SK-N-SH treated with all-trans-retinoic acid at 6 μM for 48 hours (cell line): ENCODE measurements at regions not wholly inside any gene's neighbourhood (a gene's known extent, or its start where the extent isn't known, plus 50 kb on each side); places are given as distances from the start of the nearest gene placed in this dataset.

Experiments
- ATAC-seq: fragments of 200-7000 bp; cut with Tn5 transposase; 3 replicates; pipeline ENCODE4 v1.9.1; 2020; ENCODE audit warnings: mild to moderate bottlenecking, moderate library complexity
- BACH2 ChIP-seq: fragments of 250-450 bp; sonication (Bioruptor Pico); IDR thresholded peaks from 2 replicates; pipeline ENCODE4 v1.9.0; 2021; ENCODE audit warnings: mild to moderate bottlenecking, borderline replicate concordance
- CREB5 ChIP-seq: fragments of 250-450 bp; sonication (Bioruptor Pico); IDR thresholded peaks from 2 replicates; pipeline ENCODE4 v1.5.1; 2020; ENCODE audit warnings: low read depth, mild to moderate bottlenecking, moderate library complexity
- CSDC2 ChIP-seq: fragments of 250-450 bp; sonication (Bioruptor Pico); IDR thresholded peaks from 2 replicates; pipeline ENCODE4 v1.5.0; 2020; ENCODE audit warnings: mild to moderate bottlenecking, moderate library complexity
- ESRRG ChIP-seq: fragments of 250-450 bp; sonication (Bioruptor Pico); IDR thresholded peaks from 2 replicates; pipeline ENCODE4 v1.6.1; 2021; ENCODE audit warnings: mild to moderate bottlenecking
- GLIS3 ChIP-seq: fragments of 250-450 bp; sonication (Bioruptor Pico); IDR thresholded peaks from 2 replicates; pipeline ENCODE4 v1.5.0; 2020; ENCODE audit warnings: mild to moderate bottlenecking, moderate library complexity
- OSR1 ChIP-seq: fragments of 250-450 bp; sonication (Bioruptor Pico); IDR thresholded peaks from 2 replicates; pipeline ENCODE4 v1.8.0; 2022; ENCODE audit warnings: moderate library complexity, mild to moderate bottlenecking, inconsistent platforms
- PATZ1 ChIP-seq: fragments of 250-450 bp; sonication (Bioruptor Pico); IDR thresholded peaks from 2 replicates; pipeline ENCODE4 v1.8.0; 2020; ENCODE audit warnings: mild to moderate bottlenecking, moderate library complexity, borderline replicate concordance
- RARB ChIP-seq: fragments of 250-450 bp; sonication (Bioruptor Pico); IDR thresholded peaks from 2 replicates; pipeline ENCODE4 v1.8.0; 2021; ENCODE audit warnings: mild to moderate bottlenecking, moderate library complexity
- TCF4 ChIP-seq: fragments of 250-450 bp; sonication (Bioruptor Pico); IDR thresholded peaks from 2 replicates; pipeline ENCODE4 v1.8.0; 2021; ENCODE audit warnings: mild to moderate bottlenecking, moderate library complexity, borderline replicate concordance
- TOX ChIP-seq: fragments of 250-450 bp; sonication (Bioruptor Pico); IDR thresholded peaks from 2 replicates; pipeline ENCODE4 v1.8.0; 2021; ENCODE audit warnings: mild to moderate bottlenecking, moderate library complexity, borderline replicate concordance
- ZC3H10 ChIP-seq: fragments of 250-450 bp; sonication (Bioruptor Pico); IDR thresholded peaks from 2 replicates; pipeline ENCODE4 v1.5.1; 2021; ENCODE audit warnings: mild to moderate bottlenecking, moderate library complexity
- ZFP3 ChIP-seq: fragments of 250-450 bp; sonication (Bioruptor Pico); IDR thresholded peaks from 2 replicates; pipeline ENCODE4 v1.5.0; 2020; ENCODE audit warnings: mild to moderate bottlenecking, moderate library complexity
- ZNF565 ChIP-seq: fragments of 450-650 bp; formaldehyde crosslinking; conservative IDR thresholded peaks from 2 replicates; pipeline ENCODE4 v1.5.0; 2020; ENCODE audit warnings: low read depth, mild to moderate bottlenecking, moderate library complexity
- ZNF70 ChIP-seq: fragments of 450-650 bp; formaldehyde crosslinking; IDR thresholded peaks from 2 replicates; pipeline ENCODE4 v1.5.0; 2020; ENCODE audit warnings: mild to moderate bottlenecking, moderate library complexity
- ZNF8 ChIP-seq: fragments of 450-650 bp; formaldehyde crosslinking; IDR thresholded peaks from 2 replicates; pipeline ENCODE4 v1.5.0; 2020; ENCODE audit warnings: mild to moderate bottlenecking, moderate library complexity
- TF ChIP-seq, protein P1 (sequence below): fragments of 250-450 bp; sonication (Bioruptor Pico); IDR thresholded peaks from 2 replicates; pipeline ENCODE4 v1.5.1; 2021; ENCODE audit warnings: mild to moderate bottlenecking, moderate library complexity
- TF ChIP-seq, protein P2 (sequence below): fragments of 250-450 bp; sonication (Bioruptor Pico); IDR thresholded peaks from 2 replicates; pipeline ENCODE4 v1.8.0; 2021; ENCODE audit warnings: low read depth, mild to moderate bottlenecking, moderate library complexity, borderline replicate concordance
- TF ChIP-seq, protein P3 (sequence below): fragments of 250-450 bp; sonication (Bioruptor Pico); IDR thresholded peaks from 2 replicates; pipeline ENCODE4 v1.5.0; 2020; ENCODE audit warnings: mild to moderate bottlenecking, moderate library complexity

GRCh38 chr2:121049950-121050585 is 234.9 kb downstream of the TFCP2L1 start:
- TF ChIP-seq OSR1 (CRISPR knock-in tag) (no peak), CREB5 (no peak), ZNF565 (CRISPR knock-in tag) (no peak), PATZ1 (CRISPR knock-in tag) (no peak), TCF4 (CRISPR knock-in tag) (no peak), GLIS3 (CRISPR knock-in tag) (no peak)
- TF ChIP-seq, protein P1, sequence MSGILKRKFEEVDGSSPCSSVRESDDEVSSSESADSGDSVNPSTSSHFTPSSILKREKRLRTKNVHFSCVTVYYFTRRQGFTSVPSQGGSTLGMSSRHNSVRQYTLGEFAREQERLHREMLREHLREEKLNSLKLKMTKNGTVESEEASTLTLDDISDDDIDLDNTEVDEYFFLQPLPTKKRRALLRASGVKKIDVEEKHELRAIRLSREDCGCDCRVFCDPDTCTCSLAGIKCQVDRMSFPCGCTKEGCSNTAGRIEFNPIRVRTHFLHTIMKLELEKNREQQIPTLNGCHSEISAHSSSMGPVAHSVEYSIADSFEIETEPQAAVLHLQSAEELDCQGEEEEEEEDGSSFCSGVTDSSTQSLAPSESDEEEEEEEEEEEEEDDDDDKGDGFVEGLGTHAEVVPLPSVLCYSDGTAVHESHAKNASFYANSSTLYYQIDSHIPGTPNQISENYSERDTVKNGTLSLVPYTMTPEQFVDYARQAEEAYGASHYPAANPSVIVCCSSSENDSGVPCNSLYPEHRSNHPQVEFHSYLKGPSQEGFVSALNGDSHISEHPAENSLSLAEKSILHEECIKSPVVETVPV (CRISPR knock-in tag) = no peak
- ATAC-seq = no peak

- ATAC-seq = no peak
- no peak for TF ChIP-seq BACH2 (CRISPR knock-in tag)
- TF ChIP-seq CSDC2 (CRISPR knock-in tag) = no peak
- no peak for TF ChIP-seq OSR1 (CRISPR knock-in tag)
- no peak for TF ChIP-seq TOX (CRISPR knock-in tag)
- TF ChIP-seq, protein P2, sequence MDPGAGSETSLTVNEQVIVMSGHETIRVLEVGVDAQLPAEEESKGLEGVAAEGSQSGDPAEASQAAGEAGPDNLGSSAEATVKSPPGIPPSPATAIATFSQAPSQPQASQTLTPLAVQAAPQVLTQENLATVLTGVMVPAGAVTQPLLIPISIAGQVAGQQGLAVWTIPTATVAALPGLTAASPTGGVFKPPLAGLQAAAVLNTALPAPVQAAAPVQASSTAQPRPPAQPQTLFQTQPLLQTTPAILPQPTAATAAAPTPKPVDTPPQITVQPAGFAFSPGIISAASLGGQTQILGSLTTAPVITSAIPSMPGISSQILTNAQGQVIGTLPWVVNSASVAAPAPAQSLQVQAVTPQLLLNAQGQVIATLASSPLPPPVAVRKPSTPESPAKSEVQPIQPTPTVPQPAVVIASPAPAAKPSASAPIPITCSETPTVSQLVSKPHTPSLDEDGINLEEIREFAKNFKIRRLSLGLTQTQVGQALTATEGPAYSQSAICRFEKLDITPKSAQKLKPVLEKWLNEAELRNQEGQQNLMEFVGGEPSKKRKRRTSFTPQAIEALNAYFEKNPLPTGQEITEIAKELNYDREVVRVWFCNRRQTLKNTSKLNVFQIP (CRISPR knock-in tag) = no peak
- no peak for TF ChIP-seq PATZ1 (CRISPR knock-in tag)
- no peak for TF ChIP-seq ZNF70 (CRISPR knock-in tag)
- no peak for TF ChIP-seq RARB (CRISPR knock-in tag)
- TF ChIP-seq ZFP3 = no peak
Measured at GRCh38 chr2:121051311-121051710, 233.7 kb downstream of the TFCP2L1 start.

GRCh38 chr2:121052023-121052422 is 233.0 kb downstream of the TFCP2L1 start:
- TF ChIP-seq, protein P3, sequence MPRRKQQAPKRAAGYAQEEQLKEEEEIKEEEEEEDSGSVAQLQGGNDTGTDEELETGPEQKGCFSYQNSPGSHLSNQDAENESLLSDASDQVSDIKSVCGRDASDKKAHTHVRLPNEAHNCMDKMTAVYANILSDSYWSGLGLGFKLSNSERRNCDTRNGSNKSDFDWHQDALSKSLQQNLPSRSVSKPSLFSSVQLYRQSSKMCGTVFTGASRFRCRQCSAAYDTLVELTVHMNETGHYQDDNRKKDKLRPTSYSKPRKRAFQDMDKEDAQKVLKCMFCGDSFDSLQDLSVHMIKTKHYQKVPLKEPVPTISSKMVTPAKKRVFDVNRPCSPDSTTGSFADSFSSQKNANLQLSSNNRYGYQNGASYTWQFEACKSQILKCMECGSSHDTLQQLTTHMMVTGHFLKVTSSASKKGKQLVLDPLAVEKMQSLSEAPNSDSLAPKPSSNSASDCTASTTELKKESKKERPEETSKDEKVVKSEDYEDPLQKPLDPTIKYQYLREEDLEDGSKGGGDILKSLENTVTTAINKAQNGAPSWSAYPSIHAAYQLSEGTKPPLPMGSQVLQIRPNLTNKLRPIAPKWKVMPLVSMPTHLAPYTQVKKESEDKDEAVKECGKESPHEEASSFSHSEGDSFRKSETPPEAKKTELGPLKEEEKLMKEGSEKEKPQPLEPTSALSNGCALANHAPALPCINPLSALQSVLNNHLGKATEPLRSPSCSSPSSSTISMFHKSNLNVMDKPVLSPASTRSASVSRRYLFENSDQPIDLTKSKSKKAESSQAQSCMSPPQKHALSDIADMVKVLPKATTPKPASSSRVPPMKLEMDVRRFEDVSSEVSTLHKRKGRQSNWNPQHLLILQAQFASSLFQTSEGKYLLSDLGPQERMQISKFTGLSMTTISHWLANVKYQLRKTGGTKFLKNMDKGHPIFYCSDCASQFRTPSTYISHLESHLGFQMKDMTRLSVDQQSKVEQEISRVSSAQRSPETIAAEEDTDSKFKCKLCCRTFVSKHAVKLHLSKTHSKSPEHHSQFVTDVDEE (CRISPR knock-in tag) = no peak
- TF ChIP-seq BACH2 (CRISPR knock-in tag) = no peak
- no peak for TF ChIP-seq ZC3H10 (CRISPR knock-in tag)
- TF ChIP-seq PATZ1 (CRISPR knock-in tag) = no peak
- TF ChIP-seq, protein P2 (CRISPR knock-in tag) = no peak
- no peak for TF ChIP-seq TCF4 (CRISPR knock-in tag)
- no peak for TF ChIP-seq ESRRG (CRISPR knock-in tag)
- TF ChIP-seq ZNF8 = no peak
- no peak for ATAC-seq
